ENCODE measurements at regions not wholly inside any gene's neighbourhood (a gene's known extent, or its start where the extent isn't known, plus 50 kb on each side); places are given as distances from the start of the nearest gene placed in this dataset.

- TF ChIP-seq, protein P1, sequence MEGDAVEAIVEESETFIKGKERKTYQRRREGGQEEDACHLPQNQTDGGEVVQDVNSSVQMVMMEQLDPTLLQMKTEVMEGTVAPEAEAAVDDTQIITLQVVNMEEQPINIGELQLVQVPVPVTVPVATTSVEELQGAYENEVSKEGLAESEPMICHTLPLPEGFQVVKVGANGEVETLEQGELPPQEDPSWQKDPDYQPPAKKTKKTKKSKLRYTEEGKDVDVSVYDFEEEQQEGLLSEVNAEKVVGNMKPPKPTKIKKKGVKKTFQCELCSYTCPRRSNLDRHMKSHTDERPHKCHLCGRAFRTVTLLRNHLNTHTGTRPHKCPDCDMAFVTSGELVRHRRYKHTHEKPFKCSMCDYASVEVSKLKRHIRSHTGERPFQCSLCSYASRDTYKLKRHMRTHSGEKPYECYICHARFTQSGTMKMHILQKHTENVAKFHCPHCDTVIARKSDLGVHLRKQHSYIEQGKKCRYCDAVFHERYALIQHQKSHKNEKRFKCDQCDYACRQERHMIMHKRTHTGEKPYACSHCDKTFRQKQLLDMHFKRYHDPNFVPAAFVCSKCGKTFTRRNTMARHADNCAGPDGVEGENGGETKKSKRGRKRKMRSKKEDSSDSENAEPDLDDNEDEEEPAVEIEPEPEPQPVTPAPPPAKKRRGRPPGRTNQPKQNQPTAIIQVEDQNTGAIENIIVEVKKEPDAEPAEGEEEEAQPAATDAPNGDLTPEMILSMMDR (IDR thresholded peaks at IDR 0.05; ENCODE audit: low read depth, low read length), result no peak
- TF ChIP-seq EZH2phosphoT487 (IDR thresholded peaks at IDR 0.05; ENCODE audit: low read depth), result no peak
Observed at GRCh38 chr3:106265704-106266103, 396.9 kb upstream of the CBLB start.
